Fibroblast of mammary gland (primary cell): ENCODE measurements at regions not wholly inside any gene's neighbourhood (a gene's known extent, or its start where the extent isn't known, plus 50 kb on each side); places are given as distances from the start of the nearest gene placed in this dataset.

Source experiments
- DNase-seq: peaks from one replicate; pipeline ENCODE4 v3.0.0-alpha.2; 2010; ENCODE audit warnings: low read depth
- H3K4me3 ChIP-seq: 2 replicates; pipeline ENCODE4 v1.5.1; 2011; ENCODE audit warnings: low read depth, mild to moderate bottlenecking, low read length, moderate library complexity; ENCODE audit not compliant: control insufficient read depth
- TF ChIP-seq, protein P1 (sequence below): conservative IDR thresholded peaks from 2 replicates; pipeline ENCODE4 v1.5.1; 2011; ENCODE audit warnings: low read depth, low read length, inconsistent platforms; ENCODE audit not compliant: control insufficient read depth, insufficient read depth

DNA sequence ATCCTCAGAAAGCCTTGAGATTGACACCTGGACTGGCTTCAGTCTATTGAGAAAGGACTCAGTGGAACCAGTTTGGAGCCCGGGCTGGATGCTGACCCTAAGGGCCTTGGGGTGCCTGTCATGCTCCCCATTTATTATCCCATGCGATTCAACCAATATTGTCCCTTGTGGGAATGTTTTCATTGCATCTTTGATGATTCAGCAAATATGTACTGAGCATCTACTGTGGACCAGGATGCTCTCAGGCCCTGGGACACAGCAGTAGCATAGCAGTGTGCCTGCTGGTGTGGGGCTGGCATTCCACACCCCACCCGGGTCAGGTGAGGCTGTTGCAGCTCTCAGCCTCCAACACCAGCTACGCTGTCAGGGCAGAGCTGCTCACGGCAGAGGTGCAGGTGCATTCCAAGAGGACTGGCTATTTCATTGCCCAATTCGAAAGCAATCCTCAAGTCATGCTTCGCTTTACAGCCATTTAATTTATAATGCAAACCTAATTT lies 586.0 kb downstream of the TCERG1L start:
- no peak for DNase-seq
- H3K4me3 ChIP-seq, result no peak overlapping the region
- TF ChIP-seq, protein P1, sequence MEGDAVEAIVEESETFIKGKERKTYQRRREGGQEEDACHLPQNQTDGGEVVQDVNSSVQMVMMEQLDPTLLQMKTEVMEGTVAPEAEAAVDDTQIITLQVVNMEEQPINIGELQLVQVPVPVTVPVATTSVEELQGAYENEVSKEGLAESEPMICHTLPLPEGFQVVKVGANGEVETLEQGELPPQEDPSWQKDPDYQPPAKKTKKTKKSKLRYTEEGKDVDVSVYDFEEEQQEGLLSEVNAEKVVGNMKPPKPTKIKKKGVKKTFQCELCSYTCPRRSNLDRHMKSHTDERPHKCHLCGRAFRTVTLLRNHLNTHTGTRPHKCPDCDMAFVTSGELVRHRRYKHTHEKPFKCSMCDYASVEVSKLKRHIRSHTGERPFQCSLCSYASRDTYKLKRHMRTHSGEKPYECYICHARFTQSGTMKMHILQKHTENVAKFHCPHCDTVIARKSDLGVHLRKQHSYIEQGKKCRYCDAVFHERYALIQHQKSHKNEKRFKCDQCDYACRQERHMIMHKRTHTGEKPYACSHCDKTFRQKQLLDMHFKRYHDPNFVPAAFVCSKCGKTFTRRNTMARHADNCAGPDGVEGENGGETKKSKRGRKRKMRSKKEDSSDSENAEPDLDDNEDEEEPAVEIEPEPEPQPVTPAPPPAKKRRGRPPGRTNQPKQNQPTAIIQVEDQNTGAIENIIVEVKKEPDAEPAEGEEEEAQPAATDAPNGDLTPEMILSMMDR, result no peak

DNA sequence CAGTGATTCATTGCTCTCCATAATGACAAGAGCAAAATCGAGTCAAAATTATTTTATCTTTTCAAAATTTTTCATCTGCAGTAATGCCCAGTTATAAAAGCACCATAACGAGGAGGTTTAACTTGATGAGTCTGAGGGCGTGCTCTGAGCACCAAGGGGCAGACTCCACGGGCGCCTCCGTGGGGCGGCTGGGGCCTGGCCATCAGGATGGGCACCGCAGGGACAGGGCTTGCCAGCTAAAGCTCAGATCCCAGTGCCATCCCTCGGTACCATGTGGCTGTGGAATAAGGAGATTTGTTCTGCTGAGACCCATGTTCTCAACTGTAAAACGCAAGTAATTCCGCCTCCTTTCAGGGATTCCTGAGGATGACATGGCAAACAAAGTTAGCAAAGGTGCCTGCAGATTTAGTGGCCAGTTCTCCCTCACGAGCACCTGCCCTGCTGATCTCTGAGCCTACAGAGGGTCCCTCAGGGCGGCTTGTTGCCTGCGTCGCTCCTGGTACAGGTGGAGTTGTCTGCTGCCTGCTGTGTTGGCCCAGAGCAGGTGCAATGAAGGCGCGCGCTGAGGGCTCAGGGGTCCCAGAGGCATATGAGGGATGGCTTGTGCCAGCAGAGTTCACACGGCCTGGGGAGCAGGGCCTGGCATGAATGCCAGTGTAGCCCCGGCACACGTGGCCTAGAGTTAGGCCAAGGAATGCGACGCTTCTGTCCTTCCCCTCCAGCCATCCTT lies 584.4 kb downstream of the TCERG1L start:
- DNase-seq, result no peak
- no peak overlapping the region for H3K4me3 ChIP-seq
- TF ChIP-seq, protein P1, result no peak

DNA sequence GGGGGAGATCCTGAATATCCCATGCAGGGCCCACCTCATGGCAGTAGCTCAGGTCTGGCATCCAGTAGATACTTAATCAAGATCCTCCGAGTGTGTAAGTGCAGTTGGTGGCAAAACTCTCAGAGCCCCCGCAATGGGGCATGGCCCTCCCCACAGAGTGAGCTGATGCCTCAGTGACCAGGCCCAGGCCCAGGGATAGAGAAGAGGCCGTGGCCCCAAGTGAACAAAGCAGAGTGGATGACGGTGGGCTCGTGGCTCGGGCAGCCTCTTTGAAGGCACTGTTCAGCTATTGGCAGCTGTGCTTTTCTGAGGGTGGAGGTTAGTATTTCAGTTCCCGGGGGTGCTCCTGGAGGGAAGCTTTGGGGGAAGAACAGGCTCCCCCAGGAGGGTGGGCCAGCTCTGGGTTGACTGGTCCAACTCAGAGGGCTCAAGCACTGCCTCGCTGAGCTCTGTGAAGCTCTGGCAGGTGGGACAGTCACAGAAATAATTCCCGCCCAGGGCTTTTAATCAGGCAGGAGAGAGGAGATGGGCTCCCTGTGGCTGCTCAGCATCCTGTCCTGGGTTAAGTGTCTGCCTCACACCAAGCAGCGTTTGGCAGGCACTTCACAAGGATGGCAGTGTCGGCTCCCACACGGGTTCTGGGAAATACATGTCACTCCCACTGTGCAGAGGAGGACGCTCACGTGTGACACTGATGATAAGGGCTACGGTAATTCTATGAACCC lies 583.6 kb downstream of the TCERG1L start:
- no peak for DNase-seq
- H3K4me3 ChIP-seq, result no peak overlapping the region
- TF ChIP-seq, protein P1, result no peak

DNA sequence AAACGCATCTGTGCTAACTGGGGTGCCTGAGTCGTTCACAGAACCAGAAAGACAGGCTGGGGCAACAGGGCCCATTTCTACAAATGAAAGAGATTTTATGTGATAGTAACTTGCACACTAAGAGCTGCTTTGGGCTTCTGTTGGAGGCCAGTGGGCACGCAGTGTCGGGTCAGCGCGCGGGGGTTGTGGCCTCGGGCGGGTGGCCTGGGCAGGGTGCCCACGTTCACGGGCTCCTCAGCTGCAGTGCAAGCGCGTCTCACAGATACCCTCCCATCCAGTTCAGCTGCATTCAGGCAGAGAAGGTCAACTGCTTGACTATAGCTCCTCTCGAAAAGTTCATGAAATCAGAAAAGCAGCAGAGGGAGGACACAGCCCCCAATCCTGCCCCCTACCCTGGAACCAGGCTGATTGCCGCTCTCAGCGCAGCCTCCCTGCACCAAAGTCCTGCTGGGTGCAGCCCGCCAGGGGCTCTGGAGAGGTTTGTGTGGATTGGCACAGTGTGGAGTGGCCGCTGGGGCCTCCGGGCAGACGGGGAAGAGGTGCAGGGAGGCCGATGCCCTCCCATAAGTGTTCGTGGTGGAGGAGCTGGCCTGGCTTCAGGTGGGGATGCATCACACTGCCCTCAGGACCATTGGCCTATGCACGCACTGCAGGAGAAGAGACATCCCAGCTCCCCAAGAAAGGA lies 582.8 kb downstream of the TCERG1L start:
- DNase-seq, result no peak
- TF ChIP-seq, protein P1, result no peak

DNA sequence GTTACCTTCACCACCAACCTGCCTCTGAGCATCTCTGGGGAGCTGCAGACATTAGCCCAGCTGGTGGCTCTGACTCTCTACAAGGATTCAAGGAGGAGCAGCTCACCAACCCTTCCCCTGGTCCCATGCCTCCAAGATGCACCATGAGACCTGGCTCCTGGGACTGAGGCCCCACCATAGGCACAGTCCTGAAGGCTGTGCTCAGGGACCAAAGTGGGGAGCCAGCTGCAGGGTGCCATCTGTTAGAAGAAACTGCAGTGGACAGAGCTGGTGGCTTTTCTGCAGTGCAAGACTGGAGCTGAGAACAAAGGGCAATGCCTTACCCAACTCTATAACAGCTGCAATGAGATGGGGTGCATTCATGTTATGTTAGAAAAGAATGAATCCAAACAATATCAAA lies 581.6 kb downstream of the TCERG1L start:
- no peak overlapping the region for H3K4me3 ChIP-seq
- TF ChIP-seq, protein P1, result no peak
- DNase-seq, result no peak

More for the DNA sequence above, 582.8 kb downstream of the TCERG1L start:
- no peak overlapping the region for H3K4me3 ChIP-seq

DNA sequence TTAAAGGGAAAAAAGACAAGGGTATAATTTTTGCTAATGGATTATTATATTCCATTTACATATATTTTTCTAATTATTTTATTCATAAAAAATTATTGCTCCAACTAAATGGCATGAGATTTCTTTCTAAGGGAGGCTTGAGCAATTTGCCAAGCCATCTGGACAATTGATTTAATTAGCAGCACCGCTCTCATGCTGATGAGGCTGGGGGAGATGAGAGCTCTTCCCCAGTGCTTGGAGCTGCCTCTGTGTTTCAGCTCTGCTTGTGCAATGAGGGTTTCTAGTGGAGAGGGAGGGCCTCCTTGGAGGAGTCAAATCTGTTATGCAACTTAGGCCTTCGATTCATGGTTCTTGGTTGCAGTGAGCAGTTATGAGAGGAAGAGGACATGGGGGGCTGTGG lies 574.3 kb downstream of the TCERG1L start:
- TF ChIP-seq, protein P1, result no peak
- no peak overlapping the region for H3K4me3 ChIP-seq
- no peak for DNase-seq
